HCT116 (cell line): ENCODE measurements at regions not wholly inside any gene's neighbourhood (a gene's known extent, or its start where the extent isn't known, plus 50 kb on each side); places are given as distances from the start of the nearest gene placed in this dataset.

Experiments used
- ATAC-seq: fragments of 200-7000 bp; cut with Tn5 transposase; 2 replicates; pipeline ENCODE4 v1.9.1; 2020; ENCODE audit warnings: mild to moderate bottlenecking, moderate library complexity
- BruUV-seq: library from RNA; stranded (reverse); fragments of 400-500 nt; replicated peaks from 2 replicates; lab custom pipeline; 2021; lab: Mats Ljungman, UMichigan
- CTCF ChIA-PET: fragments of 300-600 bp; sonication (Branson Sonifier 250); formaldehyde crosslinking; loops from one replicate; lab custom pipeline; 2021; ENCODE audit warnings: antibody characterized with exemption; lab: Charles Lee
- POLR2A ChIA-PET: fragments of 300-600, 350-600 bp; sonication (Branson Sonifier 250); formaldehyde crosslinking; loops from one replicate; lab custom pipeline; 2021; ENCODE audit warnings: antibody characterized with exemption; lab: Charles Lee
- RAD21 ChIA-PET, 2 experiments: fragments of 300-600 bp; sonication (Branson Sonifier 250); formaldehyde crosslinking; loops; one replicate each; lab custom pipeline; 2023; ENCODE audit warnings: low total read pairs in 2 of 2; ENCODE audit not compliant: uncharacterized antibody in 2 of 2, unreplicated experiment in 2 of 2, low non-redundant PET in 1 of 2; lab: Charles Lee
- DNase-seq: peaks from one replicate; pipeline ENCODE4 v3.0.0-alpha.2; 2010; ENCODE audit warnings: low read depth, low spot score
- H2AFZ ChIP-seq: fragments of 200-600 bp; shearing (Covaris generic), sonication (generic); 2 replicates; pipeline ENCODE4 v1.6.1; 2017; ENCODE audit warnings: low read depth, mixed run types, mixed read lengths, antibody characterized with exemption, low read length; ENCODE audit not compliant: poor library complexity, severe bottlenecking
- H3K27ac ChIP-seq: 2 replicates; pipeline ENCODE4 v1.5.1; 2012; ENCODE audit warnings: low read depth, low read length
- H3K27me3 ChIP-seq: fragments of 200-600 bp; sonication (generic); 2 replicates; pipeline ENCODE4 v1.6.1; 2016; ENCODE audit warnings: mixed run types, low read length, mixed read lengths; ENCODE audit not compliant: insufficient read depth
- H3K36me3 ChIP-seq, 2 experiments: fragments of 200-500 bp in 1 of 2; fragments of 200-600 bp in 1 of 2; sonication (Bioruptor generic) in 1 of 2; sonication (generic) in 1 of 2; 2 replicates each; pipeline versions ENCODE4 v1.5.1 to v1.6.1; 2014 to 2016; ENCODE audit warnings: low read length in 2 of 2, inconsistent platforms in 1 of 2, mixed read lengths in 1 of 2, mixed run types in 1 of 2; ENCODE audit not compliant: insufficient read depth in 2 of 2, control insufficient read depth in 1 of 2
- H3K4me1 ChIP-seq, 2 experiments: fragments of 200-600 bp in 1 of 2; sonication (generic) in 1 of 2; 2 replicates each; pipeline versions ENCODE4 v1.5.1 to v1.6.1; 2012 to 2017; ENCODE audit warnings: low read length in 2 of 2, inconsistent platforms in 1 of 2, mild to moderate bottlenecking in 1 of 2, mixed read lengths in 1 of 2, mixed run types in 1 of 2, moderate library complexity in 1 of 2; ENCODE audit not compliant: insufficient read depth in 2 of 2, control insufficient read depth in 1 of 2
- H3K4me2 ChIP-seq: fragments of 200-600 bp; sonication (generic); 2 replicates; pipeline ENCODE4 v1.6.1; 2017; ENCODE audit warnings: mixed run types, low read length, mixed read lengths
- H3K4me3 ChIP-seq, 2 experiments: fragments of 200-600 bp in 1 of 2; sonication (generic) in 1 of 2; replicated peaks in 1 of 2; 2 replicates each; pipeline ENCODE4 v1.5.1; 2011 to 2016; ENCODE audit warnings: low read length in 2 of 2, control low read depth in 1 of 2, low read depth in 1 of 2, mild to moderate bottlenecking in 1 of 2, mixed read lengths in 1 of 2, mixed run types in 1 of 2
- H3K79me2 ChIP-seq: fragments of 200-600 bp; sonication (generic); 2 replicates; pipeline ENCODE4 v1.6.1; 2017; ENCODE audit warnings: mild to moderate bottlenecking, mixed run types, low read length, moderate library complexity, mixed read lengths; ENCODE audit not compliant: insufficient read depth
- H3K9ac ChIP-seq: fragments of 200-600 bp; sonication (generic); 2 replicates; pipeline ENCODE4 v1.6.1; 2016; ENCODE audit warnings: low read length, mixed read lengths
- H3K9me2 ChIP-seq: fragments of 200-600 bp; sonication (generic), shearing (Covaris generic); 2 replicates; pipeline ENCODE4 v1.6.1; 2017; ENCODE audit warnings: mixed run types, mild to moderate bottlenecking, moderate library complexity; ENCODE audit not compliant: insufficient read depth
- H3K9me3 ChIP-seq, 2 experiments: fragments of 200-500 bp in 1 of 2; fragments of 200-600 bp in 1 of 2; sonication (Bioruptor generic) in 1 of 2; sonication (generic) in 1 of 2; 2 replicates each; pipeline ENCODE4 v1.6.1; 2014 to 2017; ENCODE audit warnings: low read length in 2 of 2, mixed read lengths in 2 of 2, inconsistent platforms in 1 of 2, low read depth in 1 of 2, mild to moderate bottlenecking in 1 of 2, mixed run types in 1 of 2, moderate library complexity in 1 of 2; ENCODE audit not compliant: control insufficient read depth in 1 of 2, insufficient read depth in 1 of 2
- H4K20me1 ChIP-seq: fragments of 200-600 bp; sonication (generic), shearing (Covaris generic); 2 replicates; pipeline ENCODE4 v1.6.1; 2017; ENCODE audit warnings: mixed run types, mild to moderate bottlenecking, moderate library complexity; ENCODE audit not compliant: insufficient read depth
- CBX3 ChIP-seq: IDR thresholded peaks from 2 replicates; pipeline ENCODE4 v1.6.1; 2012; ENCODE audit warnings: low read depth
- ELF1 ChIP-seq: IDR thresholded peaks from 2 replicates; pipeline ENCODE4 v1.6.1; 2012; ENCODE audit warnings: low read depth, borderline replicate concordance
- EZH2 ChIP-seq: fragments of 200-600 bp; sonication (generic); IDR thresholded peaks from 2 replicates; pipeline ENCODE4 v1.6.1; 2017; ENCODE audit warnings: antibody characterized with exemption, mixed run types
- EZH2phosphoT487 ChIP-seq: fragments of 200-600 bp; IDR thresholded peaks from 2 replicates; pipeline ENCODE4 v1.6.1; 2018; ENCODE audit warnings: antibody characterized with exemption, borderline replicate concordance
- MAX ChIP-seq: IDR thresholded peaks from 2 replicates; pipeline ENCODE4 v1.6.1; 2012
- POLR2AphosphoS5 ChIP-seq: IDR thresholded peaks from 2 replicates; pipeline ENCODE4 v1.6.1; 2011; ENCODE audit warnings: mild to moderate bottlenecking, low read depth, low read length, moderate library complexity
- REST ChIP-seq: IDR thresholded peaks from 2 replicates; pipeline ENCODE4 v1.6.1; 2012; ENCODE audit warnings: low read depth
- SIN3A ChIP-seq: IDR thresholded peaks from 2 replicates; pipeline ENCODE4 v1.6.1; 2012; ENCODE audit warnings: low read depth
- SRF ChIP-seq: IDR thresholded peaks from 2 replicates; pipeline ENCODE4 v1.6.1; 2012; ENCODE audit warnings: low read depth
- TCF7L2 ChIP-seq: IDR thresholded peaks from 2 replicates; pipeline ENCODE4 v1.7.0; 2011; ENCODE audit warnings: borderline replicate concordance, inconsistent platforms; ENCODE audit not compliant: insufficient read depth, insufficient read length; ENCODE audit errors: extremely low read depth
- YY1 ChIP-seq: IDR thresholded peaks from 2 replicates; pipeline ENCODE4 v1.6.1; 2011; ENCODE audit warnings: low read length, low read depth, moderate library complexity, mild to moderate bottlenecking; ENCODE audit not compliant: insufficient replicate concordance; ENCODE audit errors: extremely low read depth
- ZNF274 ChIP-seq: fragments of 200-500 bp; sonication (Bioruptor generic); IDR thresholded peaks from 2 replicates; pipeline ENCODE4 v1.6.1; 2014; ENCODE audit warnings: mild to moderate bottlenecking, low read depth, low read length, inconsistent platforms
- intact Hi-C: fragments of 100-400 bp; cut with micrococcal nuclease; formaldehyde crosslinking; loops from 2 replicates; pipeline ENCODE4 v1.10.0; 2022

- no peak for TF ChIP-seq REST
- TF ChIP-seq ZNF274, result no peak
- no peak for TF ChIP-seq TCF7L2
- TF ChIP-seq CBX3, result no peak
- no peak for TF ChIP-seq SIN3A
- no peak for TF ChIP-seq YY1
- TF ChIP-seq MAX, result no peak
Measured at GRCh38 chr13:74300162-74300561, 166.0 kb upstream of the KLF12 start (continued).

GRCh38 chr13:74299721-74300120 lies 165.5 kb upstream of the KLF12 start:
- H3K4me3 ChIP-seq, result no peak overlapping the region
- no peak for DNase-seq
- no peak overlapping the region for H3K9ac ChIP-seq
- H2AFZ ChIP-seq, result no peak overlapping the region
- no peaks in the 10 kb centered on the region for H3K27me3 ChIP-seq
- H3K27ac ChIP-seq, result no peak overlapping the region
- no peaks in the 10 kb centered on the region for H3K9me2 ChIP-seq
- H3K4me2 ChIP-seq, result no peak overlapping the region
- ATAC-seq, result no peak
- TF ChIP-seq EZH2phosphoT487 (no peak), SRF (no peak), CBX3 (no peak), YY1 (no peak), ELF1 (no peak), POLR2AphosphoS5 (no peak), EZH2 (no peak)
- no peaks in the 10 kb centered on the region for H3K36me3 ChIP-seq
- no TSS peak for BruUV-seq
- no peaks in the 10 kb centered on the region for H3K9me3 ChIP-seq
- ChIA-PET POLR2A (no interaction called here), CTCF (no interaction called here), RAD21 (no interaction called here)
- H4K20me1 ChIP-seq, result no peaks in the 10 kb centered on the region
- no peaks in the 10 kb centered on the region for H3K79me2 ChIP-seq
- no peaks in the 10 kb centered on the region for H3K4me1 ChIP-seq
- intact Hi-C loops, result no loop called here
